ENCODE measurements at regions not wholly inside any gene's neighbourhood (a gene's known extent, or its start where the extent isn't known, plus 50 kb on each side); places are given as distances from the start of the nearest gene placed in this dataset.

DNA sequence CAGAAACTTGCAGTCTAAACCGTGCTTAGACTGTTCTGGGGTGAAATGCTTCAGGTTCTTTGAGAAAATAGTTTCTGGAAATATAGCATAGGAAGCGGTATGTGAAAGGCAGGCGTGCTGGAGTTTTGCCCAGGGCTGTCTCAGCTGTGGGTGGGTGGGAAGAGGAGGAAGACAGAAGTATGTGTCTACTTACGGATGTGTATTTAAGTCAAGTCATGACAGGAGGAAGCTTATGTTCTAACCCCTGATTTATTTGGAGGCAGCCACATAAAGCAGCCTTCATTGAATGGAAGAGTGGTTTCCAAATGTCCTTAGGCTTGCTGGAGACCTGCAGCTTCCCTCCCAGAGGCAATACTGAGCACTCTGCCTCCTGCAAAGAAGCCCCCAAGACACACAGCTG, 126.8 kb upstream of the ADRA1D start:
- 42 to 57% (median 49%) methylated on average over 4 of the region's 4 CpGs for WGBS, 4 donors
- H3K36me3 ChIP-seq, result no peaks in the 10 kb centered on the region
- no peak for TF ChIP-seq CTCF (IDR thresholded peaks at IDR 0.05)
- no peak for TF ChIP-seq POLR2A (IDR thresholded peaks at IDR 0.05)
- H3K27ac ChIP-seq, result no peak overlapping the region
- ATAC-seq (no peak), DNase-seq (no peak)
- H3K4me3 ChIP-seq, result no peak overlapping the region
- H3K4me1 ChIP-seq, result peaks cover 0 to 13% (median 0%) of the 10 kb centered on the region in 12 donors
- H3K9me3 ChIP-seq, result no peaks in the 10 kb centered on the region
- intact Hi-C loops (cut with DNase I), result no loop called here
- peaks cover 0 to 5% (median 0%) of the 10 kb centered on the region in 9 donors for H3K27me3 ChIP-seq

- no peak for ATAC-seq
- 82 to 96% (median 91%) methylated on average over 1 of the region's 1 CpG for WGBS, 4 donors
- Histone ChIP-seq H3K27ac (no peak overlapping the region), H3K27me3 (no peaks in the 10 kb centered on the region), H3K4me1 (peaks cover 0 to 31% (median 0%) of the 10 kb centered on the region in 12 donors), H3K4me3 (no peak overlapping the region), H3K36me3 (no peaks in the 10 kb centered on the region), H3K9me3 (no peaks in the 10 kb centered on the region)
- intact Hi-C loops (cut with DNase I), result no loop called here
- DNase-seq, result no peak
- TF ChIP-seq POLR2A (IDR thresholded peaks at IDR 0.05) (no peak), CTCF (IDR thresholded peaks at IDR 0.05) (no peak)
These were observed 124.4 kb upstream of the ADRA1D start for GRCh38 chr20:4373454-4373853.

GRCh38 chr20:4371623-4372251, 122.7 kb upstream of the ADRA1D start:
- no peaks in the 10 kb centered on the region for H3K27me3 ChIP-seq
- H3K4me3 ChIP-seq, result no peak overlapping the region
- H3K4me1 ChIP-seq, result peaks cover 0 to 31% (median 0%) of the 10 kb centered on the region in 12 donors
- H3K9me3 ChIP-seq, result no peaks in the 10 kb centered on the region
- intact Hi-C loops (cut with DNase I), result no loop called here
- 61 to 69% (median 62%) methylated on average over 2 of the region's 2 CpGs for WGBS, 4 donors
- DNase-seq (no peak), ATAC-seq (peak in 1 of 4 donors; percentile 38)
- H3K27ac ChIP-seq, result no peak overlapping the region
- TF ChIP-seq CTCF (IDR thresholded peaks at IDR 0.05) (no peak), POLR2A (IDR thresholded peaks at IDR 0.05) (no peak)
- H3K36me3 ChIP-seq, result no peaks in the 10 kb centered on the region

DNA sequence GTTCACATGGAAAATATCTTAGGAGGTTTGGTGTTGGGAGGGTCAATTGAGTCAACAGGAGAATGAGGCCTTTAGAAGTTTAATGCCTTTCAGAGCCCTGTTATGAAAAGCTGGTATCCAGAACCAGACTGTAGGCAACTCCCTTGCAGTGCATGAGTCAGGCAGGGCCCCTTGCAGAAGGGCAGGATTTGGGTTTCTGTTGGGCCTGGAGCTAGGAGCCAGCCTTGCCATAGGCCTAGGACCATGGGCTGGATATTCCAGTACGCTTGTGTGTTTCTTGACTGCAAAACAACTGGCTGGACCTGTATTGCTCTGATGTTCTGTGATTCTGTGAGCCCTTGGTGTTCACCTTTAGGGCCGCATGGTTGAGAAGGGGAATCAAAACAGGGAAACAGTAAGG, 121.8 kb upstream of the ADRA1D start:
- H3K9me3 ChIP-seq, result no peaks in the 10 kb centered on the region
- no peaks in the 10 kb centered on the region for H3K27me3 ChIP-seq
- TF ChIP-seq CTCF (IDR thresholded peaks at IDR 0.05) (no peak), POLR2A (IDR thresholded peaks at IDR 0.05) (no peak)

More for the DNA sequence above, 121.8 kb upstream of the ADRA1D start:
- Histone ChIP-seq H3K27ac (no peak overlapping the region), H3K4me3 (no peak overlapping the region), H3K4me1 (peaks cover 0 to 31% (median 0%) of the 10 kb centered on the region in 12 donors), H3K36me3 (no peaks in the 10 kb centered on the region)
- ATAC-seq, result no peak
- intact Hi-C loops (cut with DNase I), result no loop called here
- 85 to 89% (median 87%) methylated on average over 2 of the region's 2 CpGs for WGBS, 4 donors
- DNase-seq, result no peak
